ENCODE measurements at regions not wholly inside any gene's neighbourhood (a gene's known extent, or its start where the extent isn't known, plus 50 kb on each side); places are given as distances from the start of the nearest gene placed in this dataset.

DNA sequence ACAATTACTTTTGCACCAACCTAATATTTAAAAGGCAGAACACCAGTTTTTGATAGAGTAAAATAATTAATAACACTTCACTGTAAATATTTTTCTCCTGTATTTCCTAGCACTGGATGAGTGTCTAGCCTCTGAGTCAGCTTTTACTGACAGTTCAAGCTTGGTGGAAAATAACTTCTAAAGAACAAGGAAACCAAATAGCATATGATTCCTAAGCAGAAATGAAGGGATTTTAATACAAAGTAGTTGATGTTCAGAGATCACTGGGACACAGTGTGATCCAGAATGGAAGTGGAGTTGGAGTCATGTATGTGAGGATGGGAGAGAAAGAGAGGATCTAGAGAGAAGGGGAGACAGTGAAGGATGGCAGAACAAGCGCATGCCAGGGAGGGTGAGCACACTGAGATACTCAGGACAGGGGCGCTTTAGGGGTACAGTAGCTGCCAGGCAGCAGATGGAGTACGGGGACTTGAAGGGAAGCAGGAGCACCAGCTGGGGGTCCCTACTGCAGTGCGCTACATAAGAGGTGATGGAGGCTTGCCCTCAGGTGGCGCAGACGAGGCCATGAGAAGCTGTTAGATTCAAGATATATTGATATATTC is 117.9 kb upstream of the KLF6 start:
- DNase-seq (ENCODE audit: low read depth in 3 of 3) = no peak

DNA sequence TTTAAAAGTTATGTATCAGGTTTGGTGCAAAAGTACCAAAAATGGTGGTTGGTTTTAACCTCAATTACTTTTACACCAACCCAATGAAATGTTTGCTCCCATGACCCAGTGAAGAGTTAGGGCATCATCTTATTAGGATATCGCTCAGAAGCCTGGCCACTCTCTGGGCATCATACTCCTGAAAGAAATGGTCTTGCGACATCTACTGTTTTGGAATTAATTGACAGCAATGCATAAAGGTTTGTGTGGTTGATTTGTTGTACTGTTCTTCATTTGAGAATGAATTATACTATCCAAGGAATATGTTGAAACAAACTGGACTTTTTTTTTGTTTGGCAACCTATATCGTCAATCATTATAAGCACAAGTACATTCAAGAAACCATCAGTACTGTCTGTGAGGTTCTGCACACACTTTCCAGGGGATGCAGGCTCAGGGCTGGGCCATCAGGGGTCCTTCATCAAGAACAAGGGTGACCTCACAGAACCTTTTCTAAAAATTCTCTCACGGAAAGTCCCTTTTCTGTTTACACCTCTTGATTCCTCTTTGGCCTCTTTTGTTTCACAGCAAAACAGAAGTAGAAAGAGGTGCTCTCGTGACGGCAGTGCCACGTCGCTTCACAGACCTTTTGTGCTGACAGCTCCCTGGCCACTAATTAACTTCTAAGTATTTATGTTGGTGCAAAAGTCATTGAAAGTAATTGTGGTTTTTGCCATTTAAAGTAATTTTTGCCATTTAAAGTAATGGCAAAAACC is 117.2 kb upstream of the KLF6 start:
- no peak for DNase-seq (ENCODE audit: low read depth in 3 of 3)

DNA sequence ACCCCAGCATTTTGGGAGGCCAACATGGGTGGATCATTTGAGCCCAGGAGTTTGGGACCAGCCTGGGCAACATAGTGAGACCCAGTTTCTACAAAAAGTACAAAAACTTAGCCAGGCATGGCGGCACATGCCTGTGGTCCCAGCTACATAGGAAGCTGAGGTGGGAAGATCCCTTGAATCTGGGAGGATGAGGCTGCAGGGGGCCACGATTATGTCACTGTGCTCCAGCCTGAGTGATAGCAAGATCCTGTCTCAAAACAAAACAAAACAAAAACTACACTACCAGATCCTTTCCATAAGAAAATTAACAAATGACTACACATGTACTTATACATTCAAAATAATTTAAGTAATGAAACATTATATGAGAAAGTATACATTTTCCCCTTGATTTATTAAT is 116.4 kb upstream of the KLF6 start:
- no peak for DNase-seq (ENCODE audit: low read depth in 3 of 3)

DNA sequence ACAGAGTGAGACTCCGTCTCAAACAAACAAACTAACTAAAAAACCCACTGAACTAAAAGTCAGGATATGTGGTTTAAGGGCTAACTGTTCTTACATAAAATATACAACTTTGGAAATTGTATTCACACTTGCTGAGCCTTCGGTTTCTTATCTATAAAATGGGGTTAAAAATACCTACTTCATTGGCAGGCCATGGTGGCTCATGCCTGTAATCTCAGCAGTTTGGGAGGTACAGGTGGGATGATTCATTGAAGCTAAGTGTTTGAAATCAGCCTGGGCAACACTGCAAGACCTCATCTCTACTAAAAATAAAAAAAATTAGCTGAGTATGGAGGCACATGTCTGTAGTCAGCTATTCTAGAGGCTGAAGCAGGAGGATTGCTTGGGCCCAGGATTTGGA is 115.4 kb upstream of the KLF6 start:
- no peak for DNase-seq (ENCODE audit: low read depth in 3 of 3)

DNA sequence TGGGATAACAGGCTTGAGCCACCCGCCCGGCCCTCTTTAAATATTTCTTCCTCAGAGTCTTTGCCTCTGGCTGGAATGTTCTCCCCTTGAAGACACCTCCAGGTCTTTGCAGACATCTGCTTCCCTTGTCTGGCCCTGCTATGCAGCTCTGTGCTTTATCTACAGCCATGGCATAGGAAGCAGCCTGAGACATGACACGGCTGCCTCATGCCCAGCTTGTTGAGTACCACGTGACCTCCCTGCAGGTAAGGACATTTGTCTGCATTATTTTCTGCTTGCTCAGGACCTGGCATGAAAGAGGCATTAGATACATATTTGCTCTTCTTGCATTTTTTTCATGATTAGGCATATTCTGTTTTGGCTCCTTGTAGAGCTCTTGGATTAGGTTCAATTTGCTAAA is 113.8 kb upstream of the KLF6 start:
- no peak for DNase-seq (ENCODE audit: low read depth in 3 of 3)

DNA sequence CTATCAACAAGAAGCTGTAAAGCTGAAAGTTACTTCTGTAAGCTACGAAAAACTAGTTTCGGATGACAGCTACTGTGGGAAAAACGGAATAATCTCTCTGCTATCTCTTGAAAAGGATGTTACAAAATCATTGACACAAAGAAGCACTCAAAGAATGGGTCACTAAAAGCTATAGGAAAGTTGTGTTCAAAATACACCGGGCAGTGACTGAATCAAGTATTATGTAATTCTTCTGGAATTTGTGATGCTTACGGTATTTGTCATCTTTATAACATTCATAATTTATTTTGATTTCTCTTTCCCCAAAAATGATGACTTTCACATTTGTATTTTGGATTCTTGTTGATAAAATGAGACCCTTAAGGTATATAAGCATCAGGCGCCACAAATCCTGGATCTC is 112.1 kb upstream of the KLF6 start:
- DNase-seq (ENCODE audit: low read depth in 3 of 3) = no peak

DNA sequence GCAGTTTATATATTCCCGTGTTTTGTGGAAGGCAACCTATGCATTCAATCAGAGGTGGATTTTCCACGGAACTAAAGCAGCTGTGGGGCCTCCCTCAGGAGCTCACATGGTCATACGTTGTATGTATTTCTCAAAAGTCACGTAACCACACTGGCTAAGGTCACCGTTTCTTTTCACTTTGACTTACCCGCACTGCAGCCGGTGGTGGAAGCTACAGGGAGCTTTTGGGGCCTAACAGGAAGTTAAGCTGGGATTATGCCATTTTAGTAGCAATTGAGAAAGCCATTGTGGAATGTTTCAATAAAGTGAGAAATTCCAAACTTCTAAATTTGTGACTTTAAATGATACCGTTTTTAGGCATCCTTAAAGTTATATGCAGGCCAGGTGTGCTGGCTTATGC is 111.2 kb upstream of the KLF6 start:
- no peak for DNase-seq (ENCODE audit: low read depth in 3 of 3)

DNA sequence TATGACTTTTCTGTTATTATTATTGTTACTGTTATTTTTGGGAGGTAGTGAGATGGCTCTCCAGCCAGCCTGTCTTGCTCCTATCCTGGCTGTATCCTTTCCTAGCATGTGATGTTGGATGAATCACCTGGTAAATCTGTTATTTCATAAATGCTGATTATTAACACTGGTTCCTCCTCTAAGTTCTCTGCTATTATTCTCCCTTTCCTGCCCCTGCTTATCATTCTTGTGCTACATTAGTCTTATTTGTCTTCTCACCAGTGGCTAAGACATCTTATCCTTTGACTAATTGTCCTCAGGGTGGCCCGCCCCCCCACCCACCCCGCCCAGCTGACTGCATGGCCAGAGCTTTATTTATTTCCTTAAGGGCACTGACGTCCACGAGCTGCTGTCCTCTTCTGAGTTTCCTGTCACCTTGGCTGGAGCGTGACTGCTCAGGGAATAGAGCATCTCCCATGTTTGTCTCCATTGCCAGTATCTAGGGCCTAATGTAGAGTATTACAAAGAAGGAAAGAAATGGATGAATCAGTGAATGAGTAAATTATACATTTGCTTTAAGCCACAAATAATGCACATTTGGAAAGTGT is 110.1 kb upstream of the KLF6 start:
- DNase-seq (ENCODE audit: low read depth in 3 of 3) = no peak

DNA sequence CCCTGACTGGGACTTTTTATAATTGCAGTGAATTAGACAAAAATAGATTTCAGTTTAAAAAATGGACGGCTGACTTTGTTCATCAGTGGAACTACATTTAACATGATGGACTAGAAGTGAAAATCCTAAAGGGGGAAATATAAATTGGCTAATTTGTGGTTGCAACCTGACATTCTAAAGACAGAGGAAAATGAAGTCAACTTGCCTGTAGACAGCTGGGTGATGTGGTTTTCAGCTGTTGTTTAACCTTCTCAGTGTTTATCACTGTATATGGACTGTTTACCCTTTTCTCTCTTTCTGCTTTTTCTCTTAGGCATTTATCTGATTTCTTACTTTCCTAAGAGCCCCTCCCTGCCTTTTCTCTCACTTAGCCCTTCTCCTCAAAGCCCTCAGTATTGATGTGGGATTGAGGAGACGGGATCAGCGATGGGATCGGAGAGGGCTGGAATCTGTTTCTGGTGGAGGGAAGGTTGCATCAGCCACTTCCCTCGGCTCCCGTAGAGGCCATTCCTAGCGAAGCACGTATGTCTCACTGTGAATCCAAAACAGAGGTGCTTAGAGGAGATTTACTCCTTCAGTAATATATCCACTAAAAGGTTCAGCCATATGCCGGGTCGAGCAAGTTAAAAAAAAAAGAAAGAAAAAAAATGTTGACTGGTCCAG is 109.0 kb upstream of the KLF6 start:
- DNase-seq (ENCODE audit: low read depth in 3 of 3) = no peak

DNA sequence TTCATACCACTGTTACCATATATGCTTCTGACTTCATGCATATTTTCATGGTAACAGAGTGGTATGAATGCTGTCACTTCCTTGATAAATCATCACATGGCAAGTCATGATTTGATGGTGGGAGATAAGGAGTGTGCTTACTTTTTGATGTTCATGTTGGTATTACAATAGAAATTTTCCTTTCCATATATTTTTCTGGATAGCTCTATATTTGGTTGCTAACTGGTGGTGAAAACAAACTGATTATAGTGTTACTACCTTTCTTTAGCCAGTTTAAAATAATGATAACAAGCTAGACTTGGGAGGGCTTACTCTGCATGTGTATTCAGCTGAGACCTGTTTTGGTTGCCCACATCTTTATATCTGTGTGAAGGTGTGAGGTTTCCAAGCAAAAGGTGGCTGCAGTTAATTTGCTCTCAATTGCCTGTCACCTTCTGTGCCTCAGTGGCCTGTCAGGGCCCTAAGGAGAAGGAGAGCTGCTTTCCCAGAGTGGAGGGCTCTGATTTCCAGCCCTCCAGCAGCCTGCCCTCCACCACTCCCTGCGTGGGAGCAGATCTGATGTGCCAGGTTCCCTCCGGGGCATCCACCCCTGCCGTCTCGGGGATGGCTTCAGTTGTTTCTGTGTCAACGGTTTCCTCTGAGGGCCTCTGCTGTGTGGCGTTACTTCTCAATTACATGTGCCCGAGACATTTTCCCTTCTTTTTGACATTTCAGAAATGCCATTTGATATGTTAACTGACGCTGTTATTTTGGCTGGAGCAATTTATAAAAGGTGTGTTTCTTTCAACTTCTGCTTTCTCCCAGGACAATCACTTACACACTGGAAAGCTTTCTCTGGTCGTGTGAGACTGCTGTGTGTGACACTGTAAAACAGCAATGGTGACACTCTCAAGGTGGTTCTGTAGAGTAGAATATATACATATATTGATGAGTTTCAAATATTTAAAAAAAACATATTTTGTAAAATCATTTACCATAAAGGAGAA is 107.7 kb upstream of the KLF6 start:
- no peak for DNase-seq (ENCODE audit: low read depth in 3 of 3)

DNA sequence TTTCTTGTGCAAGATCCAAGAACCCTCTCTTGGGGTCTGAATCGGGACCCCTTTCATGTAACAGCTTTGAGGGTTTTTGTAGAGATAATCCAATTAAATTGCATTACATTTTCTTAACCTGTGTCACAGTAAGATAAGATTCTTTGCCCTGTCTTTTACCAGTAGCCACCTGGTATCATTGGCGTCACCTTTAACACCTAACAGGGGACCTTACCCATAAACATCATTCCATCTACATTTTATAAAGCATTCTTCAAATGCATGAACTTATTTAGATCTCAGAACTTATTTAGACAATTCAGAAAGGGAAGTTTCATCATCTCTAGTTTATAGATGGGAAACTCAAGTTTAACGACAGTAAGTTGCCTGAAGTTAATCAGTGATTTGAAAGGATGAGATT is 106.4 kb upstream of the KLF6 start:
- DNase-seq (ENCODE audit: low read depth in 3 of 3) = no peak

DNA sequence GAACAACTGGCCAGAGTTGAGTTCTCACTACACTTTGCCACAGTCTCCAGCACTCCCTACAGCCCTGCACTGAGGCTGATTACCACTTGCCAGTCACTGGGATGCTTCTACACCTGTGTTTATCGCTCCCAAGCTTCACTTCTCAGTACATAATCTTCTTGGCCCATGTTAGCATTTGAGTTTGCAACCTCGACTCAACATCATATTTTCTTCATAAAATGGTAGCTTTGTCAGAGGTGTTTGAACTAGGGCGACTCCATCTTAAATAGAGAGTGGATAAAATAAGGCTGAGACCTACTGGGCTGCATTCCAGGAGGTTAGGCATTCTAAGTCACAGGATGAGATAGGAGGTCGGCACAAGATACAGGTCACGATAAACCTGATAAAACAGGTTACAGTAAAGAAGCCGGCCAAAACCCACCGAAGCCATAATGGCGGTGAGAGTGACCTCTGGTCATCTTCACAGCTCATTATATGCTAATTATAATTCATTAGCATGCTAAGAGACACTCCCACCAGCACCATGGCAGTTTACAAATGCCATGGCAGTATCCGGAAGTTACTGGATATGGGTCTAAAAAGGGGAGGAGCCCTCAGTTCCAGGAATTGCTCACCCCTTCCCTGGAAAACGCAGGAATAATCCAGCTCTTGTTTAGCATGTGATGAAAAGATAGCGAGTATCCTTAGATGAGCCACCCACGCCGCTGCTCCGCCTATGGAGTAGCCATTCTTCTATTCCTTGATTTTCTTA is 105.8 kb upstream of the KLF6 start:
- no peak for DNase-seq (ENCODE audit: low read depth in 3 of 3)

DNA sequence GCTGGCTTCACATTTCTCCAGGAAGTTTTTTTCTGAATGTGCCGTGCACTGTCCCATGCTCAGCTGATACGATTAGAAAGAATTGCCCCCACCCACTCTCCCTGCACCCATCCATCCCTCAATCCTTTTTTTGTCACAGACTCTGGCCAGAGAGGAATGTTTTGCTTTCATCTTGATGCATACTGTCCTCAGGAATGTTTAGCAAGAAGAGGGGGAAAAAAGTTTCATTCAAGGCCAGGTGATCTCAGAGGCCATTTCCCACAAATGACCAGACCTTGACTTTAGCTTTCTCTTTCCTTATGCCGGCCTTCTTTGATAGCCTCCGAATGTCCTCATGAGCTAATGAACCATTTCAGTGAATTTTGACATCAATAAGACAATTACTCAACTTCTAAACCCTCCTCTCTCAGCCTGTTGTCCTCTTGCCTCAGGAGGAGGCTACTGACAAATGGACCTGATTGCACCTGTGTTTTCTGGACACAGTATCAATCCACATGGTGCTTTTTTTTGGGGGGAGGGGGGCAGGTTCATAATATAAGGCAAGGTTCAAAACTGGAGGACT is 105.0 kb upstream of the KLF6 start:
- DNase-seq (ENCODE audit: low read depth in 3 of 3) = no peak

DNA sequence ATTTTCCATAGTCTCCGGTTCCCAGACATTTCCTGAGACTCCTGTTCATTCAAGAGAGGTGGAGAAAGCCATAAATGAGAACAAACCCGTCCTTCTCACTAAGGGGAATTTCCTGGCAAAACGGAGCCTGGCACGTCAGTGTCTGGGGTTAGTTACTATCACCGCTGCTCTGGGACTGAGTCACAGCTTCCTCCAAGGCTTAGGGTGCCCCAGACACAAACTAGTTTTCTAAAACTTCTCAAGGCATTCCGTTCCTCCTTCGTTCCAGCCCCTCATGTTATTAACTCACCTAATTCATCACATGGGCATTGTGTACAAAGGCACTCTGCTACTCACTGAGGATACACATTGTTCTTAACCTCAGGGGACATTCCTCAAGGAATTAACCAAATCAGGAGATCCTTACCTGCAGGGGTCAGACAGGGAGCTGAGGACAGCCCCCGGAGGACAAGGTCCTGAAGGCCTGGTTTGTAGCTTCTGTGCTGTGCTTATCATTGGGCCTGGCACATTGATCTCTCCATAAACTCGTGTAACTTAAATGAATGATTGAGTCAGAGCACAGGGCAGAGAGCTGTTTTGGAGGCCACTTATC is 103.0 kb upstream of the KLF6 start:
- DNase-seq (ENCODE audit: low read depth in 3 of 3) = peak in 2 of 3 experiments; percentile 21 to 44

DNA sequence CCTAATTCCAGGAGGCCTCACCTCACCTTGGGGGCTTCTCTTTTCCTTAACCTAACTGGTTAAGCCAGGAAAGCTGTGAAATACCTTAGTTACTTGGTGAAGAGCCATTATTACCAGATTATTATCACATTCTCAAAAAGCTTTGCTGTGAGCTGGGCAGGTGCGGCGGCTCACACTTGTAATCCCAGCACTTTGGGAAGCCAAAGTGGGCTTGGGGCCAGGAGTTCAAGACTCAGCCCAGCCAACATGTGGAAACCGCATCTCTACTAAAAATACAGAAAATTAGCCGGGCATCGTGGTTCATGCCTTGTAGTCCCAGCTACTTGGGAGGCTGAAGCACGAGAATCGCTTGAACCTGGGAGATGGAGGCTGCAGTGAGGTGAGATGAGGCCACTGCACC is 102.4 kb upstream of the KLF6 start:
- DNase-seq (ENCODE audit: low read depth in 3 of 3) = no peak

DNA sequence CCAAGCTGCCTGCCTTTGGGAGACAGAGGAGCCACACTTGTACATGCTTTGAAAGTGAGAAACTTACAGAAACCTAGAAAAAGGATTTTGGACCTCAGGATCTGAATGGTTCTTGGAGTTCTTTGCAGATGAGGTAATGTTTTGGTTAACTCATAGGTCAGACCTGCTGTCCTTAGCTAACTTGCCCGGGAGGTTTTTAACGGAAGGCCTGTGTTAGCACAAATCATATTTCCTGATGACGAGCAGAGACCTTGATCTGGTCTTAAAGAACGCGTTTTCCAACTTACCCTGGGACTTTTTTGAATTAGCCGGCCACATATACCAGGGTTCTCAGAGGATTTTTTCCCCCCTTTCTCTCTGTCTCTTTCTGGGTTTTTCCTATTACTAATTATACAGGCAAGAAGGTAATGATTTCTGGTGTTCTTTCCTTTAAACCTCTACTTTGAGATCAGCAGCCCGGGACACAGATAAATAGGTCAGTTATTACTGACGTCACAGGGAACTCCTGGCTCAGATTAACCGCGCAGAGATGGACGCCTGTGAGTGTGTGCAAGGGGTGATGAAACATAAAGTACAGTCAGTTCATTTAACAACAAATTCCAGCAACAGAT is 101.7 kb upstream of the KLF6 start:
- DNase-seq (ENCODE audit: low read depth in 3 of 3) = no peak

DNA sequence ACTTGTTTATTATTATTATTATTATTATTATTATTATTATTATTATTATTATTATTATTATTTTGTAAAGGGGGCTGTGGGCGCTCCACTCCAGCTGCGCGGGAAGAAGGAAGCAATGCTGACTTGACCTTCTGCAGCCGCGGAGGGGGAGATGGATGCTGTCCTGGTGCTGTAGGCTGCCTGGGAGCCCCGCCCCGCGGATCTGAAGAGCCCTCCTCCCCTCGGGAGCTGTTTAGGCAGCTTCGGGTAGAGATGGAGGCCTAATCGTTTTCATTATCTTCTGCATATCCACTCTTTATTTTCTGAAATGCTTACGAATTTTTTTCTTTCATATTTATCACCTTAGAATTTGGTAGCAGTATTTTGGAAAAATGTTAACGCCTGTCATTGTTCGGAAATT is 101.2 kb upstream of the KLF6 start:
- DNase-seq (ENCODE audit: low read depth in 3 of 3) = no peak

DNA sequence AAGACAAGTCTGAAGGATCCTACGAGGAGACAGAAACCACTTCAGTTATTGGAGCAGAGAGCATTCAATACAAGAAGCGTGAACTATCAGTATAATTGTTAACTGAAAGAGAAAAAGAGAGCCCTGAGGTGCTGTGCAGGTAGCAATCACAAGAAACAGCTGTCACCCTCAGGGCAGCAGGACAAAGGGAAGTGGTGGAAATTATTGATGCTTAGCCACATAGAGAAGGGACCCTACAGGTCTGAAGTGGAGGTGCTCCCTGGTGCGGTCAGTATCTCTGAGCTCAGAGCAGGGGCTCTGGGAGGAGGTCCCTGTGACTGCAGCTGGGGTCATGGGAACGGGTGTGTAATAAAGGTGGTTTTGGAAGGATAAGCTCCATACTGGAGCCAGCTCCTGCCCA is 97.8 kb upstream of the KLF6 start:
- DNase-seq (ENCODE audit: low read depth in 3 of 3) = no peak

DNA sequence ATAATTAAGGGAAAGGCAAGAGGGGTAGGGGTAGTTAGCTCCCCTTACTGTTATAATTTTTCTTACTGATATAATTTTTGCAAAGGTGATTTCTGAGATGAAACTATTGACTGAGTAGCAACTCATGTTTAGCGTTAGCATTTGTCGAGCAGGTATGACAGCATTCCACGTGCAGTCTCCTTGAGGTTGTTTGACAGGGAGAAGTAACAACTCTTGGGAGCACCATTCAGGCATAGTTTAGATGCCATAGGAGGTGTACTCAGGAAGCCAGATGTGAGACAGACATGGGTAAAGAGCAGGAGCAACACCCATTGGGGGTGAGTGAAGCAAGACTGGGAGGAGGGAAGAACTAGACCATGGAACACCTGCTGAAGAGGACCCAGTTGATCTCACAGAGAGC is 96.6 kb upstream of the KLF6 start:
- DNase-seq (ENCODE audit: low read depth in 3 of 3) = no peak

DNA sequence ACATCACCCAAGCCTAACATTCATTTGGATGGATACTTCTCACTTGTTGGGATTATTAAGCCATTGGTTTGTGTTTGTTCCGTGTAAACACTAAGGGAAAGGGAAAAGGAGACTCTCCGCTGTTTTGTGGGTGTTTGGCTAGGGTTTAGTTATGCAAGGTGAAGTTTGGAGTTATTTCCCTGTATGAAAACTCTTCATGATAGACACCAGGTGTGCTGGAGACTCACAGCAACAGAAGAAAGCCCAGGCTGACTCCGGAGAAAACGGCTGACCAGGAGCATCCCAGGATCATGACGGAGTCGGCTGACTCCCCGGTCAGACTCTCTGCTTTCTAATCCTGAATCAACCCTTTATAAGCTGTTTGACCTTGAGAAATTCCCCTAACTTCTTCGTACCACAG is 94.1 kb upstream of the KLF6 start:
- no peak for DNase-seq (ENCODE audit: low read depth in 3 of 3)

Data from stimulated activated CD4-positive, alpha-beta T cell treated with anti-CD3 and anti-CD28 coated beads, TNF-alpha, amount 100 ng/mL, for 4 hours (primary cell).